ENCODE measurements at regions not wholly inside any gene's neighbourhood (a gene's known extent, or its start where the extent isn't known, plus 50 kb on each side); places are given as distances from the start of the nearest gene placed in this dataset.
A peak's percentile ranks its signal among the peaks of the same experiment; 100 is the strongest.

DNA sequence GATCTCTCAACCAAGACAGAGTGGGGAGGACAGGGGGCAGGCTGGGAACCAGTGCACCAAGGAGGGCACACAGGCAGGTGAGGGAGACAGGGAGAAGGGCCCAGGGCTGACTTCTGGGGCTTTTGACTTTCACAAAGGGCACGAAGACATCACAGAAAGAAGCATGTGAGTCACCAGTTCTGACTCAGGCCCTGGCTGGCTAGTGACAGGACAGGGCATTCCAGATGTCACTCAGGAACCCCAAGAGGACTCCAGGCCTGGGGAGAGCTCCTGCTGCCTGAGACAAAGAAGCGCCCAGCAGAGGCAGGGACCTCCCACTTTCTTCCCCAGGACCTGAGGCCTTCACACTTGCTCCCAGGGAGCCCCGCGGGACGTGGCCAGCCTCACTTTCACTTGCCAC lies 497.2 kb downstream of the BUD13 start:
- H3F3A ChIP-seq (ENCODE audit: low read depth), result no peaks in the 10 kb centered on the region
- no peaks in the 10 kb centered on the region for H3K9me3 Mint-ChIP-seq
- TF ChIP-seq EZH2phosphoT487 (IDR thresholded peaks at IDR 0.05), result no peak
- TF ChIP-seq, protein P1, sequence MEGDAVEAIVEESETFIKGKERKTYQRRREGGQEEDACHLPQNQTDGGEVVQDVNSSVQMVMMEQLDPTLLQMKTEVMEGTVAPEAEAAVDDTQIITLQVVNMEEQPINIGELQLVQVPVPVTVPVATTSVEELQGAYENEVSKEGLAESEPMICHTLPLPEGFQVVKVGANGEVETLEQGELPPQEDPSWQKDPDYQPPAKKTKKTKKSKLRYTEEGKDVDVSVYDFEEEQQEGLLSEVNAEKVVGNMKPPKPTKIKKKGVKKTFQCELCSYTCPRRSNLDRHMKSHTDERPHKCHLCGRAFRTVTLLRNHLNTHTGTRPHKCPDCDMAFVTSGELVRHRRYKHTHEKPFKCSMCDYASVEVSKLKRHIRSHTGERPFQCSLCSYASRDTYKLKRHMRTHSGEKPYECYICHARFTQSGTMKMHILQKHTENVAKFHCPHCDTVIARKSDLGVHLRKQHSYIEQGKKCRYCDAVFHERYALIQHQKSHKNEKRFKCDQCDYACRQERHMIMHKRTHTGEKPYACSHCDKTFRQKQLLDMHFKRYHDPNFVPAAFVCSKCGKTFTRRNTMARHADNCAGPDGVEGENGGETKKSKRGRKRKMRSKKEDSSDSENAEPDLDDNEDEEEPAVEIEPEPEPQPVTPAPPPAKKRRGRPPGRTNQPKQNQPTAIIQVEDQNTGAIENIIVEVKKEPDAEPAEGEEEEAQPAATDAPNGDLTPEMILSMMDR (IDR thresholded peaks at IDR 0.05), result no peak
- no peak for TF ChIP-seq EZH2 (IDR thresholded peaks at IDR 0.05)
- no peaks in the 10 kb centered on the region for H3K36me3 Mint-ChIP-seq
- no peak overlapping the region for H3K4me3 ChIP-seq
- no peak overlapping the region for H3K4me2 ChIP-seq
- peaks cover 4% of the 10 kb centered on the region for H3K27me3 Mint-ChIP-seq (ENCODE audit: insufficient read depth, low read depth)
- no peaks in the 10 kb centered on the region for H4K20me1 ChIP-seq (ENCODE audit: low read depth)
- no peaks in the 10 kb centered on the region for H3K9me3 ChIP-seq (ENCODE audit: low read depth)
- H3K27ac ChIP-seq, result no peak overlapping the region
- no peaks in the 10 kb centered on the region for H3K79me2 ChIP-seq (ENCODE audit: low read depth)
- peaks cover 4% of the 10 kb centered on the region for H3K4me1 ChIP-seq
- peak overlapping the region; percentile 51 for H3K27ac Mint-ChIP-seq
- DNase-seq (ENCODE audit: low spot score), result no peak
- no peaks in the 10 kb centered on the region for H3K27me3 ChIP-seq
- no peak overlapping the region for H3K9ac ChIP-seq
- H2AFZ ChIP-seq (replicated peaks), result no peak overlapping the region
- peaks cover 40% of the 10 kb centered on the region for H3K4me1 Mint-ChIP-seq
- no peaks in the 10 kb centered on the region for H3K36me3 ChIP-seq
- H3K4me3 Mint-ChIP-seq, result peak overlapping the region; percentile 13

DNA sequence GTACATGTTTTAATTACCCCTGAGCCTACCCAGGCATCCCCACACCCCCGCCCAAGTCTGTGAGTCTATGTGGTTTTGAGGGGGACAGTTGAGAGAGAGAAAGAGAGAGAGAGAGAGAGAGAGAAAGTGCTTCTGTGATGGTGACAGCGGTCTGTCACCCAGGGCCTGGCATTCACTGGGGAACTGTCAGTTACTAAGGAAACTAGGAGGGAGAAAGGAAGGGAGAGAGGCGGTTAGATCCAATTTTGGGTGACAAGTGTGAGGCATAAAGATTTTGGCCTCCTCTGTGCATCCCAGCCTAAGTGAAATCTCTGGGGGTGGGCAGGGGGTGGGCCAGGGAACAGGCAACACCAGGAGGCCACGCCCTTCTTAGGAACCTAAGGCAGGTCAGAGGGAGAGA lies 498.3 kb downstream of the BUD13 start:
- H3K79me2 ChIP-seq (ENCODE audit: low read depth), result no peaks in the 10 kb centered on the region
- no peaks in the 10 kb centered on the region for H3K9me3 Mint-ChIP-seq
- H3F3A ChIP-seq (ENCODE audit: low read depth), result no peaks in the 10 kb centered on the region
- H3K27me3 Mint-ChIP-seq (ENCODE audit: insufficient read depth, low read depth), result peaks cover 7% of the 10 kb centered on the region
- H3K36me3 ChIP-seq, result no peaks in the 10 kb centered on the region
- no peak overlapping the region for H3K4me2 ChIP-seq
- H3K9me3 ChIP-seq (ENCODE audit: low read depth), result no peaks in the 10 kb centered on the region
- no peak overlapping the region for H3K4me3 ChIP-seq
- no peak for DNase-seq (ENCODE audit: low spot score)
- no peak overlapping the region for H3K27ac ChIP-seq
- H4K20me1 ChIP-seq (ENCODE audit: low read depth), result no peaks in the 10 kb centered on the region
- H3K4me1 ChIP-seq, result peaks cover 4% of the 10 kb centered on the region
- H3K4me3 Mint-ChIP-seq, result no peak overlapping the region
- H2AFZ ChIP-seq (replicated peaks), result no peak overlapping the region
- TF ChIP-seq EZH2phosphoT487 (IDR thresholded peaks at IDR 0.05) (no peak), EZH2 (IDR thresholded peaks at IDR 0.05) (no peak)
- TF ChIP-seq, protein P1 (IDR thresholded peaks at IDR 0.05), result no peak
- no peaks in the 10 kb centered on the region for H3K36me3 Mint-ChIP-seq
- peak overlapping the region; percentile 74 for H3K27ac Mint-ChIP-seq
- peaks cover 35% of the 10 kb centered on the region for H3K4me1 Mint-ChIP-seq
- H3K27me3 ChIP-seq, result no peaks in the 10 kb centered on the region
- no peak overlapping the region for H3K9ac ChIP-seq

DNA sequence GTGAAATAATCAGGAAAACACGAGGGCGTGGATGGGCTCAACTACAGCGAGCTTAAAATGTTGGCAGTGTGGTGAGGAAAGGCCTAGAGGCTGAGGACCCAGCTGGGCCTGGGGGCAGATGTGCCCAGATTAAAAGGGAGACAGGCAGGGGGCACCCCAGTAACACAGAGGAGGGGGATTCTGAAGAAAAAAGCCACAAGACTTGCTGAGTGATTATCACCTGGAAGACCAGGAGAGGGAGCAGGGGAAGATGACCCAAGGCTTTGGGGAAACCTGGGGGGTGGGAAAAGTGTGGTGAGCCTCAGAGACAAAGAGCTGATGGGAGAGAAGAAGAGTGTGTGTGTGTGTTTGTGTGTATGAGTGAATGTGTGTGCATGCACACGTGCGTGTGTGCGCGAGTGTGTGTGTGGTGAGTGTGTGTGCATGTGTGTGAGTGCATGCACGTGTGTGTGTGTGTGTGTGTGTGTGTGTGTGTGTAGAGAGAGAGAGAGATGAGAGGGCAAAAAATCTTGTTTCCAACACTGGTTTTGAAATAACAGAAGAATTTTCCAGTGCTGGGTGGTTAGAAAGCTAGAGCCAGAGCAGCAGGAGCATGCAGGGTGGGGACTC lies 500.5 kb downstream of the BUD13 start:
- Mint-ChIP-seq H3K4me3 (no peak overlapping the region), H3K36me3 (no peaks in the 10 kb centered on the region), H3K4me1 (peaks cover 26% of the 10 kb centered on the region), H3K27ac (no peak overlapping the region), H3K9me3 (no peaks in the 10 kb centered on the region), H3K27me3 (ENCODE audit: insufficient read depth, low read depth) (peaks cover 7% of the 10 kb centered on the region)
- H3K27ac ChIP-seq, result no peak overlapping the region
- DNase-seq (ENCODE audit: low spot score), result peak; percentile 28
- no peaks in the 10 kb centered on the region for H3K9me3 ChIP-seq (ENCODE audit: low read depth)
- H3F3A ChIP-seq (ENCODE audit: low read depth), result no peaks in the 10 kb centered on the region
- no peak overlapping the region for H2AFZ ChIP-seq (replicated peaks)
- H3K9ac ChIP-seq, result no peak overlapping the region
- TF ChIP-seq EZH2 (IDR thresholded peaks at IDR 0.05), result no peak
- TF ChIP-seq EZH2phosphoT487 (IDR thresholded peaks at IDR 0.05), result no peak
- TF ChIP-seq, protein P1 (IDR thresholded peaks at IDR 0.05), result peak; percentile 17
- H3K4me2 ChIP-seq, result no peak overlapping the region
- no peaks in the 10 kb centered on the region for H3K36me3 ChIP-seq
- H4K20me1 ChIP-seq (ENCODE audit: low read depth), result no peaks in the 10 kb centered on the region
- no peaks in the 10 kb centered on the region for H3K27me3 ChIP-seq
- no peaks in the 10 kb centered on the region for H3K79me2 ChIP-seq (ENCODE audit: low read depth)
- no peak overlapping the region for H3K4me3 ChIP-seq
- H3K4me1 ChIP-seq, result peaks cover 4% of the 10 kb centered on the region
